ENCODE measurements at regions not wholly inside any gene's neighbourhood (a gene's known extent, or its start where the extent isn't known, plus 50 kb on each side); places are given as distances from the start of the nearest gene placed in this dataset.

- dilution Hi-C loops (cut with MboI; ENCODE audit: extremely low pct_ligation_motif_present, low sequenced_read_pairs), result no loop called here
Measured at GRCh38 chr9:7932767-7933166, 133.2 kb upstream of the DMAC1 start.

More at GRCh38 chr9:7932767-7933166, 133.2 kb upstream of the DMAC1 start:
- Histone ChIP-seq H3K4me2 (ENCODE audit: insufficient read depth, low read length) (no peak overlapping the region), H3K79me2 (ENCODE audit: control insufficient read depth, insufficient read depth, low read length) (no peaks in the 10 kb centered on the region), H3K27ac (ENCODE audit: insufficient read depth, low read depth, low read length) (no peak overlapping the region), H3K9me3 (replicated peaks; ENCODE audit: control insufficient read depth, insufficient read depth, low read length) (no peaks in the 10 kb centered on the region), H3K9ac (replicated peaks; ENCODE audit: extremely low read depth, insufficient read depth, low read length) (no peak overlapping the region), H4K20me1 (replicated peaks; ENCODE audit: control insufficient read depth, extremely low read depth, insufficient read depth, low read length) (no peaks in the 10 kb centered on the region), H3K4me1 (ENCODE audit: control insufficient read depth, extremely low read depth, insufficient read depth, low read length) (no peaks in the 10 kb centered on the region), H2AFZ (ENCODE audit: low read depth, low read length) (no peak overlapping the region), H3K36me3 (ENCODE audit: control insufficient read depth in 2 of 2, extremely low read depth in 1 of 2, insufficient read depth in 2 of 2, low read length in 2 of 2) (no peaks in the 10 kb centered on the region), H3K27me3 (ENCODE audit: control insufficient read depth in 2 of 2, insufficient read depth in 2 of 2, low read length in 2 of 2) (no peaks in the 10 kb centered on the region), H3K9me1 (replicated peaks; ENCODE audit: control insufficient read depth, extremely low read depth, insufficient read depth, low read length) (no peaks in the 10 kb centered on the region), H3K4me3 (replicated peaks in 1 of 3; ENCODE audit: insufficient read depth in 1 of 3, low read depth in 1 of 3, low read length in 3 of 3) (no peak overlapping the region)
- ChIA-PET CTCF (no interaction called here), POLR2A (no interaction called here)
- TF ChIP-seq EZH2 (IDR thresholded peaks at IDR 0.05; ENCODE audit: borderline replicate concordance, low read depth, low read length, severe bottlenecking) (no peak), MYC (IDR thresholded peaks at IDR 0.05; ENCODE audit: low read depth, low read length) (no peak), JUN (IDR thresholded peaks at IDR 0.05; ENCODE audit: borderline replicate concordance, insufficient read depth, insufficient read length, low read depth) (no peak), POLR2A (IDR thresholded peaks at IDR 0.05; ENCODE audit: low read depth, low read length) (no peak), FOS (IDR thresholded peaks at IDR 0.05; ENCODE audit: borderline replicate concordance, insufficient read depth, low read length) (no peak), GATA2 (IDR thresholded peaks at IDR 0.05; ENCODE audit: insufficient read depth, insufficient read length, low read depth, low read length) (no peak), MAX (IDR thresholded peaks at IDR 0.05; ENCODE audit: insufficient read depth, insufficient read length) (no peak), POLR2AphosphoS5 (IDR thresholded peaks at IDR 0.05; ENCODE audit: insufficient read depth, low read depth, low read length) (no peak), CTCF (IDR thresholded peaks at IDR 0.05; ENCODE audit: extremely low read depth in 1 of 2, insufficient read depth in 1 of 2, low read depth in 1 of 2, low read length in 2 of 2) (no peak)
- BruUV-seq (replicated peaks), result no TSS peak
- DNase-seq (ENCODE audit: low read depth, low spot score) (no peak), FAIRE-seq (no peak)
- intact Hi-C loops (cut with micrococcal nuclease), result no loop called here

All from endothelial cell of umbilical vein (primary cell).